HG03565 (cell line): ENCODE measurements at regions not wholly inside any gene's neighbourhood (a gene's known extent, or its start where the extent isn't known, plus 50 kb on each side); places are given as distances from the start of the nearest gene placed in this dataset.

Experiments used
- ATAC-seq: cut with Tn5 transposase; IDR thresholded peaks from one replicate; pipeline ENCODE4 v1.9.1; 2021; ENCODE audit warnings: mild to moderate bottlenecking, moderate library complexity; ENCODE audit not compliant: unreplicated experiment

- no peak for ATAC-seq
Observed at GRCh38 chr2:199631129-199631528, 173.4 kb upstream of the SATB2 start.

- ATAC-seq: no peak
Observed at GRCh38 chr2:199629301-199629700, 171.6 kb upstream of the SATB2 start.

GRCh38 chr2:199627417-199627816 is 169.7 kb upstream of the SATB2 start:
- no peak for ATAC-seq

- ATAC-seq: no peak
Observed at GRCh38 chr2:199624958-199625357, 167.2 kb upstream of the SATB2 start.

- no peak for ATAC-seq
Observed at GRCh38 chr2:199612509-199613130, 154.9 kb upstream of the SATB2 start.

GRCh38 chr2:199607914-199608313 is 150.2 kb upstream of the SATB2 start:
- ATAC-seq: no peak

- no peak for ATAC-seq
Observed at GRCh38 chr2:199606193-199606780, 148.5 kb upstream of the SATB2 start.

- no peak for ATAC-seq
Observed at GRCh38 chr2:199603721-199604291, 146.1 kb upstream of the SATB2 start.

GRCh38 chr2:199602896-199603717 is 145.4 kb upstream of the SATB2 start:
- no peak for ATAC-seq

- no peak for ATAC-seq
Observed at GRCh38 chr2:199602271-199602895, 144.6 kb upstream of the SATB2 start.

GRCh38 chr2:199596549-199596948 is 138.8 kb upstream of the SATB2 start:
- no peak for ATAC-seq

GRCh38 chr2:199594443-199594842 is 136.7 kb upstream of the SATB2 start:
- ATAC-seq: no peak

- ATAC-seq: no peak
Observed at GRCh38 chr2:199591826-199592225, 134.1 kb upstream of the SATB2 start.

- ATAC-seq: no peak
Observed at GRCh38 chr2:199590321-199591203, 132.8 kb upstream of the SATB2 start.

- ATAC-seq: no peak
Observed at GRCh38 chr2:199589306-199589705, 131.6 kb upstream of the SATB2 start.

- no peak for ATAC-seq
Observed at GRCh38 chr2:199588054-199588453, 130.3 kb upstream of the SATB2 start.

- ATAC-seq: no peak
Observed at GRCh38 chr2:199586646-199587045, 128.9 kb upstream of the SATB2 start.

- ATAC-seq: no peak
Observed at GRCh38 chr2:199583676-199584075, 125.9 kb upstream of the SATB2 start.

- no peak for ATAC-seq
Observed at GRCh38 chr2:199581935-199582360, 124.2 kb upstream of the SATB2 start.

GRCh38 chr2:199581408-199581807 is 123.7 kb upstream of the SATB2 start:
- ATAC-seq: no peak
